ENCODE measurements at regions not wholly inside any gene's neighbourhood (a gene's known extent, or its start where the extent isn't known, plus 50 kb on each side); places are given as distances from the start of the nearest gene placed in this dataset.

Small RNA genes lying in the stretch of these regions (small RNA-seq; reads per million reads assigned to genes)
- 0.08 to 1.4 (median 0.19) reads per million in 3 donors for gene MIR552

Measured in esophagus muscularis mucosa (tissue), 3 donors.